Endothelial cell of umbilical vein (primary cell): ENCODE measurements at regions not wholly inside any gene's neighbourhood (a gene's known extent, or its start where the extent isn't known, plus 50 kb on each side); places are given as distances from the start of the nearest gene placed in this dataset.

Experiments
- POLR2AphosphoS5 ChIP-seq: IDR thresholded peaks from 2 replicates; pipeline ENCODE4 v1.6.1; 2012; ENCODE audit warnings: low read depth, mild to moderate bottlenecking, control low read depth, low read length, moderate library complexity; ENCODE audit not compliant: insufficient read depth
- TF ChIP-seq, protein P1 (sequence below): IDR thresholded peaks from 2 replicates; pipeline ENCODE4 v1.6.1; 2011; ENCODE audit not compliant: insufficient read depth, insufficient read length
- TF ChIP-seq, protein P2 (sequence below), 2 donors: IDR thresholded peaks; 1 replicate in 1 of 2; 2 replicates in 1 of 2; pipeline ENCODE4 v1.5.1; 2011; ENCODE audit warnings: low read length in 2 of 2, mild to moderate bottlenecking in 2 of 2, moderate library complexity in 2 of 2, control low read depth in 1 of 2, inconsistent platforms in 1 of 2, low read depth in 1 of 2; ENCODE audit not compliant: insufficient read depth in 1 of 2; ENCODE audit errors: extremely low read depth in 1 of 2

DNA sequence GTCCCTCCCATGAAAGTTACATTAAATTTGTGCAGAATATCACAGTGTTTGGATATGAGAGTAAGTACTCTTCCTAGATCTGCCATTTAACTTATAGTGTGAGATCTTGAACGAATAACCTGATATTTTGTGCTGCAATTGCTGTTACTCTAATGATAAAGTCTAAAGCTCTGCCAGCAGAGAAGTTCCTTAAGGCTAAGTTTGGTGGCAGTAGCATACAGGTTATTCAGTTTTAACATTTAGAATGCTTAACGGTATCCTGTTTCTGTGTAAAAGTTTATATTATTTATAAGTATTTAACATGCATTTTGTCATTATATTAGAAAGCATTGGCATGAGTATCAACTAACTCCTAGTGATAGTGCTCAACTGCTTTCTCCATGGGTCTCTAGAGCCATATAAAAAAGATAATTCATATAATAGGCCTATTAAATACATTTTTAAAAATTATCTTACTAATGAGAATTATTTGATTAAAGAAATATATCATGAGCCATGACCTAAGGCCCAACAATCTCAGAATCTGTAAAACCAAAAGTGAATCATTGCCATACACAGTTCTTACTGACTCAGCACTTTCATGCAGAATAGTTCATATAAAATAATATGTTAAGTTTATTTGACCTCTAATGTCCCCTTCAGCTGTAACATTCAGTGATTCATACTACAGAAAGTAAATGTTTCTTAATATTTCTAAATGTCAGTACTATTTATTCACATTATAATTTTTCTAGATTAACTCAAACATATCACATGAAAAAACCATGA lies 1058.6 kb downstream of the TRHDE start:
- no peak for TF ChIP-seq POLR2AphosphoS5
- TF ChIP-seq, protein P1, sequence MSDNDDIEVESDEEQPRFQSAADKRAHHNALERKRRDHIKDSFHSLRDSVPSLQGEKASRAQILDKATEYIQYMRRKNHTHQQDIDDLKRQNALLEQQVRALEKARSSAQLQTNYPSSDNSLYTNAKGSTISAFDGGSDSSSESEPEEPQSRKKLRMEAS: no peak
- TF ChIP-seq, protein P2, sequence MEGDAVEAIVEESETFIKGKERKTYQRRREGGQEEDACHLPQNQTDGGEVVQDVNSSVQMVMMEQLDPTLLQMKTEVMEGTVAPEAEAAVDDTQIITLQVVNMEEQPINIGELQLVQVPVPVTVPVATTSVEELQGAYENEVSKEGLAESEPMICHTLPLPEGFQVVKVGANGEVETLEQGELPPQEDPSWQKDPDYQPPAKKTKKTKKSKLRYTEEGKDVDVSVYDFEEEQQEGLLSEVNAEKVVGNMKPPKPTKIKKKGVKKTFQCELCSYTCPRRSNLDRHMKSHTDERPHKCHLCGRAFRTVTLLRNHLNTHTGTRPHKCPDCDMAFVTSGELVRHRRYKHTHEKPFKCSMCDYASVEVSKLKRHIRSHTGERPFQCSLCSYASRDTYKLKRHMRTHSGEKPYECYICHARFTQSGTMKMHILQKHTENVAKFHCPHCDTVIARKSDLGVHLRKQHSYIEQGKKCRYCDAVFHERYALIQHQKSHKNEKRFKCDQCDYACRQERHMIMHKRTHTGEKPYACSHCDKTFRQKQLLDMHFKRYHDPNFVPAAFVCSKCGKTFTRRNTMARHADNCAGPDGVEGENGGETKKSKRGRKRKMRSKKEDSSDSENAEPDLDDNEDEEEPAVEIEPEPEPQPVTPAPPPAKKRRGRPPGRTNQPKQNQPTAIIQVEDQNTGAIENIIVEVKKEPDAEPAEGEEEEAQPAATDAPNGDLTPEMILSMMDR (IDR thresholded peaks at IDR 0.05; ENCODE audit: extremely low read depth in 1 of 2, insufficient read depth in 1 of 2, low read depth in 1 of 2, low read length in 2 of 2): no peak
